HepG2 (cell line): ENCODE measurements at regions not wholly inside any gene's neighbourhood (a gene's known extent, or its start where the extent isn't known, plus 50 kb on each side); places are given as distances from the start of the nearest gene placed in this dataset.

Source experiments
- AKNA ChIP-seq: sonication (generic); formaldehyde crosslinking; IDR thresholded peaks from 2 replicates; pipeline ENCODE4 v1.4.0; 2020; ENCODE audit warnings: missing genetic modification reagents, borderline replicate concordance
- CENPX ChIP-seq: sonication (generic); formaldehyde crosslinking; IDR thresholded peaks from 2 replicates; pipeline ENCODE4 v1.9.0; 2021; ENCODE audit warnings: mild to moderate bottlenecking, missing genetic modification reagents, moderate library complexity
- FOXK2 ChIP-seq: fragments of 450-650 bp; IDR thresholded peaks from 2 replicates; pipeline ENCODE4 v1.6.1; 2016
- HES4 ChIP-seq: sonication (generic); formaldehyde crosslinking; IDR thresholded peaks from 2 replicates; pipeline ENCODE4 v1.9.0; 2021; ENCODE audit warnings: mild to moderate bottlenecking, missing genetic modification reagents, borderline replicate concordance
- HNRNPL ChIP-seq: fragments of 200-400 bp; formaldehyde crosslinking; IDR thresholded peaks from 2 replicates; pipeline ENCODE4 v1.6.1; 2017; ENCODE audit warnings: mild to moderate bottlenecking, low read depth, low read length
- HNRNPLL ChIP-seq: fragments of 200-400 bp; formaldehyde crosslinking; IDR thresholded peaks from 2 replicates; pipeline ENCODE4 v1.6.1; 2017; ENCODE audit warnings: mild to moderate bottlenecking, low read depth, low read length; ENCODE audit not compliant: poor library complexity, severe bottlenecking
- IKZF5 ChIP-seq: IDR thresholded peaks from 2 replicates; pipeline ENCODE4 v1.6.1; 2018; ENCODE audit warnings: missing genetic modification reagents, mild to moderate bottlenecking, missing compliant biosample characterization
- NR0B2 ChIP-seq: sonication (generic); formaldehyde crosslinking; IDR thresholded peaks from 2 replicates; pipeline ENCODE4 v1.4.0; 2020; ENCODE audit warnings: mild to moderate bottlenecking, missing genetic modification reagents
- PAF1 ChIP-seq: IDR thresholded peaks from 2 replicates; pipeline ENCODE4 v1.6.1; 2016; ENCODE audit warnings: missing genetic modification reagents, missing compliant biosample characterization
- RNF219 ChIP-seq: sonication (generic); formaldehyde crosslinking; IDR thresholded peaks from 2 replicates; pipeline ENCODE4 v1.5.0; 2020; ENCODE audit warnings: mild to moderate bottlenecking, missing genetic modification reagents
- SAFB2 ChIP-seq: sonication (generic); formaldehyde crosslinking; IDR thresholded peaks from 2 replicates; pipeline ENCODE4 v1.5.1; 2020; ENCODE audit warnings: missing genetic modification reagents, low read depth, mild to moderate bottlenecking, borderline replicate concordance
- USF2 ChIP-seq, 2 experiments: sonication (generic) in 1 of 2; formaldehyde crosslinking in 1 of 2; IDR thresholded peaks; 2 replicates each; pipeline versions ENCODE4 v1.5.1 to v1.6.1; 2011 to 2020; ENCODE audit warnings: borderline replicate concordance in 1 of 2, low read depth in 1 of 2, low read length in 1 of 2, mild to moderate bottlenecking in 1 of 2, missing genetic modification reagents in 1 of 2, moderate library complexity in 1 of 2
- YEATS2 ChIP-seq: sonication (generic); formaldehyde crosslinking; IDR thresholded peaks from 2 replicates; pipeline ENCODE4 v1.4.0; 2020; ENCODE audit warnings: missing genetic modification reagents, borderline replicate concordance
- ZBTB3 ChIP-seq: sonication (generic); formaldehyde crosslinking; IDR thresholded peaks from 2 replicates; pipeline ENCODE4 v1.4.0; 2020; ENCODE audit warnings: low read depth, mild to moderate bottlenecking, moderate library complexity, missing genetic modification reagents, borderline replicate concordance
- ZNF432 ChIP-seq: sonication (generic); formaldehyde crosslinking; IDR thresholded peaks from 2 replicates; pipeline ENCODE4 v1.5.0; 2020; ENCODE audit warnings: missing genetic modification reagents, mild to moderate bottlenecking, borderline replicate concordance
- ZSCAN31 ChIP-seq: sonication (generic); formaldehyde crosslinking; IDR thresholded peaks from 2 replicates; pipeline ENCODE4 v1.5.0; 2020; ENCODE audit warnings: low read depth, mild to moderate bottlenecking, missing genetic modification reagents

GRCh38 chr2:175606010-175606841 lies 395.8 kb downstream of the LNPK start (continued):
- TF ChIP-seq USF2 (IDR thresholded peaks at IDR 0.05; ENCODE audit: low read depth, low read length) (peak; percentile 86), USF2 (CRISPR knock-in tag; IDR thresholded peaks at IDR 0.05; ENCODE audit: borderline replicate concordance) (peak; percentile 91), CENPX (CRISPR knock-in tag) (no peak), FOXK2 (peak; percentile 98), HES4 (CRISPR knock-in tag) (no peak), HNRNPL (no peak), RNF219 (CRISPR knock-in tag) (peak; percentile 53; the same call in 1 of the 2 replicates), HNRNPLL (no peak), YEATS2 (CRISPR knock-in tag) (no peak), AKNA (CRISPR knock-in tag) (no peak; the same call in 1 of the 2 replicates), SAFB2 (peak; percentile 52; the same call in 1 of the 2 replicates), IKZF5 (CRISPR knock-in tag) (peak; percentile 100), ZBTB3 (CRISPR knock-in tag) (peak; percentile 31; the same call in 1 of the 2 replicates), NR0B2 (CRISPR knock-in tag) (no peak), ZNF432 (no peak), ZSCAN31 (peak; percentile 63; the same call in 1 of the 2 replicates), PAF1 (CRISPR knock-in tag) (no peak)
